ENCODE measurements at regions not wholly inside any gene's neighbourhood (a gene's known extent, or its start where the extent isn't known, plus 50 kb on each side); places are given as distances from the start of the nearest gene placed in this dataset.

DNA sequence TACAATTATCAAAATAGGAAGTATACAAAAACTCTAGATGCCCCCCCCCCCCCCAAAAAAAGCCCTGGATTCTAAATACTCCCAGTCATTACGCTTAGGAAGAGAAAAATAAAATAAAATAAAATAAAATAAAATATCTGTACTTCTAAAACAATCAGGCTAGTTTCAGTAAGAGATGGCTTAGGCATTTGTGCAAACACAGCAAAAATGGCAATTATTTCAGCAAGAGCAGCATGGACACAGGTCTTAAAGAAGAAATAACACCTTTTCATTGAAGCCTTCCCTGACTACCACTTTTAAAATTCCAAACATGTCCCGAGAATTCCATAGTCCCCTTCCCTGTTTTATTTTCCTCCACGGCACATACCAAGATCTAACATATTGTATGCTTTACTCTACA lies 218.6 kb upstream of the POU5F2 start:
- TF ChIP-seq CTCF (IDR thresholded peaks at IDR 0.05) = no peak
- TF ChIP-seq POLR2A (IDR thresholded peaks at IDR 0.05) = no peak
